ENCODE measurements at regions not wholly inside any gene's neighbourhood (a gene's known extent, or its start where the extent isn't known, plus 50 kb on each side); places are given as distances from the start of the nearest gene placed in this dataset.

- TF ChIP-seq, protein P1, sequence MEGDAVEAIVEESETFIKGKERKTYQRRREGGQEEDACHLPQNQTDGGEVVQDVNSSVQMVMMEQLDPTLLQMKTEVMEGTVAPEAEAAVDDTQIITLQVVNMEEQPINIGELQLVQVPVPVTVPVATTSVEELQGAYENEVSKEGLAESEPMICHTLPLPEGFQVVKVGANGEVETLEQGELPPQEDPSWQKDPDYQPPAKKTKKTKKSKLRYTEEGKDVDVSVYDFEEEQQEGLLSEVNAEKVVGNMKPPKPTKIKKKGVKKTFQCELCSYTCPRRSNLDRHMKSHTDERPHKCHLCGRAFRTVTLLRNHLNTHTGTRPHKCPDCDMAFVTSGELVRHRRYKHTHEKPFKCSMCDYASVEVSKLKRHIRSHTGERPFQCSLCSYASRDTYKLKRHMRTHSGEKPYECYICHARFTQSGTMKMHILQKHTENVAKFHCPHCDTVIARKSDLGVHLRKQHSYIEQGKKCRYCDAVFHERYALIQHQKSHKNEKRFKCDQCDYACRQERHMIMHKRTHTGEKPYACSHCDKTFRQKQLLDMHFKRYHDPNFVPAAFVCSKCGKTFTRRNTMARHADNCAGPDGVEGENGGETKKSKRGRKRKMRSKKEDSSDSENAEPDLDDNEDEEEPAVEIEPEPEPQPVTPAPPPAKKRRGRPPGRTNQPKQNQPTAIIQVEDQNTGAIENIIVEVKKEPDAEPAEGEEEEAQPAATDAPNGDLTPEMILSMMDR (IDR thresholded peaks at IDR 0.05; ENCODE audit: low read length): no peak
- TF ChIP-seq EZH2phosphoT487 (IDR thresholded peaks at IDR 0.05; ENCODE audit: low read length): no peak
These were observed 118.6 kb downstream of the SPCS3 start for GRCh38 chr4:176438401-176438800.
